NCI-H748 (cell line): ENCODE measurements at regions not wholly inside any gene's neighbourhood (a gene's known extent, or its start where the extent isn't known, plus 50 kb on each side); places are given as distances from the start of the nearest gene placed in this dataset.
A peak's percentile ranks its signal among the peaks of the same experiment; 100 is the strongest.

ENCODE experiments used
- DNase-seq: peaks from one replicate; lab custom pipeline; 2025; ENCODE audit not compliant: unreplicated experiment; lab: John Stamatoyannopoulos, UW

GRCh38 chr20:39211060-39211748, 249.1 kb downstream of the DHX35 start:
- DNase-seq = no peak

DNA sequence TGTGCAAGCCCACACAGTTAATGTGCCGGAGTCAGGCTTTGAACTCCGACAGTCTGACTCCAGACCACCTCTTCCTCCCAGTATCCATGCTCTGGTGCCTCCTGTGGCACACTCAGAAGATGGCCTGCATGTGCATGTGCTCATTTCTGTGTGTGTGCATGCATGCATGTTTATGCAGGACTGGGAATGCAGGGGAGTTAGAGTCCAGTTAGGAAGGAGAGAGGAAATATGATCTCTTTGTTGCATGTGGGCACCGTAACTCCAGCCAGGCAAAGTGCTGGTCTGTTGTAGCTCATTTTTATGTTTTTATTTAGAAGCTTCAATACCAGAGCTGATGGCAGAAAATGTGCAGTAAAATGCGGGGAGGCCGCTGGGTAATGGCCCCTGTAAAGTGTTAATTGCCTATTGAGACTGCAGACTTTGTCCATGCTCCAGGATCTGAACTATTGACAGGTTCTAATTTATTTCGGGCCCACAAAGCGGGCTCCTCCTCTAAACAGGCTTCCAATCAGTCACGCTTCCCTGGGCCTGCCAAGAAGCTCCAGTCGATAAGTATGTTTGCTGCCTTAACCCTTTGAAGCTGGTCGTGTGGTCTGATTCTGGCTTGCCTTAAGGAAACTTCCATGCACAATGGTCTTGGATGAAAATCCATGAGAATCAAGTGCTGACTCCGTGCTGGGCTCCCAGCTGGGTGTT, 248.3 kb downstream of the DHX35 start:
- no peak for DNase-seq

GRCh38 chr20:39206899-39207564, 244.9 kb downstream of the DHX35 start:
- no peak for DNase-seq

- peak; percentile 45 for DNase-seq
Observed at GRCh38 chr20:39195582-39196021, 233.5 kb downstream of the DHX35 start.

- DNase-seq = no peak
Observed at GRCh38 chr20:39190666-39191570, 228.8 kb downstream of the DHX35 start.

DNA sequence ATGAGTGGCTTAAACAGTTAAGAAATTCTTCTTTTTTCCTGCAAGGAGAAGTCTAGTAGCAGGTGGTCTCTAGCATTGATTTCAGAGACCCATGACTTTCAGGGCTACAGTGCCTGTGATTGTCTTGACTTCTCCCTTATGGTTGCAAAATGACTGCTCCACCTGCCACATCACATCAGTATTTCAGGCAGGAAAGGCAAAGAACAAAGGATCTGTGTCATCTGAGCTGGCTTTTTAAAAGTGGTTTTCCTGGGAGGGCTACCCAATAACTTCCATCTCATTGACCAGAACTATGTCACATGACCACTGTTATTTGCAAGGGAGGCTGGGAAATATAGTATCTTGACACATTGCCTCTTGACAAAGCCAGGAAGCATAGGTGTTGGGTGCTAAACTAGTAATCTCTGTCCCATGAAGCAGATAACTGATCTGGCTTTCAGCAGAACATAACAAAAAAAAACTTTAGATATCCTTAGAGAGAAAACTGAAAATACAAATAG, 226.2 kb downstream of the DHX35 start:
- peak; percentile 6 for DNase-seq

DNA sequence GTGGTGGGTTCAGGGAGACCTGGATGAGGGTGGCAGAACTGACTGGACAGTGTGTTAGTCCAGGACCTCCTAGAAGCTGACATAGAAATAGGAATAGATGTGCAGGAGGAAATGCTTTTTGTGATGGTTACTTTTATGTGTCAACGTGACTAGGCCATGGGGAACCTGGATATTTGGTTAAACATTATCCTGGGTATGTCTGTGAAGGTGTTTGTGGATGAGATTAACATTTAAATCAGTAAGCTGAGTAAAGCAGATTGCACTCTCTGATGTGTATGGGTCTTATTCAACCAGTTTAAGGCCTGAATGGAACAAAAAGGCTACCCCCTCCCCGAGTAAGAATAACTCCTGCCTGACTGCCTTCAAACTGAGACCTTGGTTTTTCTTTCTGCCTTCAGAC, 219.3 kb downstream of the DHX35 start:
- DNase-seq = no peak

DNA sequence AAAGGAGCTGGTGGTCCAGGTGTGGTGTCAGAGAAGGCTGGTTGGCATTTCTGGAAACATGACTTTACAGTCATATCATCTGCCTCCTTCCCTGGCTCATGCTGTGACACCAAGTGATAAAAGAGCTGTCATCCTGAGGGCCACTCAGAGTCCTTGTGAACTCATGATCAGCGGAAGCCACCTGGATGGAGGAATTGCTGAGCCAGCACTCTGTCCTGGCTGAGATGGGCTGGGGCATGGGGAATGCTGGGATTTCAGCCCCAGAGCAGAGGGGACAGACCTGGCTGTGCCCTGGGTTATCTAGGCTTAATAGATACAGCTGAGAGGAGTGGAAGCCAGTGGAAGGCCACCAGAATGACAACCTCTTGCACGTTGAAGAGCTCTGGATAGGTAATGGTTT, 214.3 kb downstream of the DHX35 start:
- DNase-seq = no peak

GRCh38 chr20:39170896-39171463, 208.8 kb downstream of the DHX35 start:
- DNase-seq = no peak

GRCh38 chr20:39165099-39165498, 203.0 kb downstream of the DHX35 start:
- no peak for DNase-seq

- DNase-seq = no peak
Observed at GRCh38 chr20:39164642-39165041, 202.5 kb downstream of the DHX35 start.

DNA sequence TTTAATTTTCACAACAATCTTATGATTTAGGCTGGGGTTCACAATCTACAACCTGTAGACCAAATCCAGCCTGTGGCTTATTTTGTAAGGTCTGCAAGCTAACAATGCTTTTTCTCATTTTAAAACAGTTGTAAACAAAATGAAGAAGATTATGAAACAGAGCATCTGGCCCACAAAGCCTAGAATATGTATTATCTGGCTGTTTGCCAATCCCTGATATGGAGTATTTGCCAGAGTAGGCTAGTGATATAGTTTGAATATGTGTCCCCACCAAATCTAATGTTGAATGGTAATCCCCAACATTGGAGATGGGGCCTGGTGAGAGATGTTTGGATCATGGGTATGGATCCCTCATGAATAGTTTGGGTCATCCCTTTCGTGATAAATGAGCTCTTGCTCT, 201.8 kb downstream of the DHX35 start:
- no peak for DNase-seq

GRCh38 chr20:39161900-39162299, 199.8 kb downstream of the DHX35 start:
- no peak for DNase-seq

DNA sequence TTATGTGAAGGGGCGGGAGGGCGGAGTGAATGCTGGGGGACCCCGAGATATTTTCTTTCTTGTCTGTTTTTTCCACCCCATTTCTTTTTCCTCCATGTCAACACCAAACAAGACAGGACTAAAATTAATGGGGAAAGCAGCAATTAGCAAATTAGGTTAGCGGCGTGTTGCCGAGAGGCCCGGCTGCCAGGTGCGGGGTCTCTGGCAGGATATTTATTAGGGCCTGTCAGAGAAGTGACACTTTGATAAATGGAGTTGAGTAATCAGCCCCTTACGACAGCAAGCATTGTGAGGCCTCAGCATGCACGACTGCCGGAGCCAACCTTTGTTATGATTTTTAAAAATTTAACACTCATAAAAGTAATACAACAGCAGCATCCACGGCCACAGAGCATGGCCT, 193.8 kb downstream of the DHX35 start:
- peak; percentile 11 for DNase-seq

- DNase-seq = no peak
Observed at GRCh38 chr20:39152742-39153141, 190.6 kb downstream of the DHX35 start.

- DNase-seq = peak; percentile 57
Observed at GRCh38 chr20:39152126-39152525, 190.0 kb downstream of the DHX35 start.

DNA sequence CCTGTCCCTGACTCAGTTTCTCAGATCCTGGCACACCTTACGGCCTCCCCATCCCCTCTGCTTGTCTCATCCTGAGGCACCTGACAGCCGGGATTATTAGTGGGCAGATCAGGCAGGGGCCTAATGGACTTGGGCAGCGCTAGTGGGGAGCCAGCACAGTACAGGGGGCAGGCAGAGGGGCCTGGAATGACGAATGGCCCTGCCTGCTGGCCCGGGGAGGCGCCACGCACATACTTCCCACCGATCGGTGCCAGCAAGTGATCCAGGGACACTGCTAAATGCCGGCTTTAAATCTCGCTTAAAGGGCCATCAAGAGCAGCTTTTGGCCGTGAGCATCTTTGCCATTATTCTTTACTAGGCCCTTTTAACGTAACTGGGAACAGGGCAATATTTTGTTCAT, 188.4 kb downstream of the DHX35 start:
- DNase-seq = no peak

DNA sequence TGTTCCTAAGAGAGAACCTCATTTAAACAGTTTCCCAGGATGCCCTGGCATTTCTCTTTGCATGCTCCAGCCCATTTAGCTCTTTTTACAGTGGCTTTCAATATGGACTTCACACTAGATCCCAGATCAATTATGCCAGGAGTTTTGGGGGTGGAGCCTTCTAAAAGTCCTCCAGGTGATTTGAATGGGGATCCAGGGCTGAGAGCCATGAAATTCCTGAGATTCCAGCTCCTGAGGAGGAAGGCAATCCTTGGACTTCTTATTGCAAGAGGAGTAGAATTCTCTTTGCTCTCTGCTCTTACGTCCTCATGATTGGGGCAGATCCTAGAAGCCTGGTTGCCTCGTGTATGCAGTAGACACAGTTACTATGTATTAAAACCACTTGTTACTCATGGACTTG, 184.2 kb downstream of the DHX35 start:
- no peak for DNase-seq

- DNase-seq = no peak
Observed at GRCh38 chr20:39145921-39146320, 183.8 kb downstream of the DHX35 start.

- no peak for DNase-seq
Observed at GRCh38 chr20:39144757-39145156, 182.6 kb downstream of the DHX35 start.
